ENCODE measurements at regions not wholly inside any gene's neighbourhood (a gene's known extent, or its start where the extent isn't known, plus 50 kb on each side); places are given as distances from the start of the nearest gene placed in this dataset.

DNA sequence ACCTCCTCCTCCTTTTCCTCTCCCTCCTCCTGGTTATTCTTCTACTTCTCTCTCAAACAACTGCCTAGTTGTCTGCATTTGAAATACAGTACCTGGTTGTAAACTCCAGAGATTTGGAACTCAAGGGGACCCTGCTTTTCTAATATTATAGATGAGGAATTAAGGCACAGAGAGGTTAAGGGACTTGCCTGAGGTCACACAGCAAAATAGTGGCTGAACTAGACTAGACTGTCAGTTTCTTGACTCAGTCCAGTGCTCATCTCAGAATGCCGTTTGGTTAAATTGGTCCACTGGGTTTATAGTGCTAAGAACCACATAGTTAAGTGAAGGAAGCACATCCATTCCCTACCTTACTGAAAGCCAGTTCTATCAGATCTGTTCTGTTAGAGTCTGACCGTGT, 105.9 kb upstream of the VASH1 start:
- H3K36me3 ChIP-seq (replicated peaks; ENCODE audit: insufficient read depth, low read length) = no peaks in the 10 kb centered on the region
- H3K27ac ChIP-seq (ENCODE audit: low read length) = no peak overlapping the region
- no peaks in the 10 kb centered on the region for H3F3A ChIP-seq (ENCODE audit: insufficient read depth, low read length)

DNA sequence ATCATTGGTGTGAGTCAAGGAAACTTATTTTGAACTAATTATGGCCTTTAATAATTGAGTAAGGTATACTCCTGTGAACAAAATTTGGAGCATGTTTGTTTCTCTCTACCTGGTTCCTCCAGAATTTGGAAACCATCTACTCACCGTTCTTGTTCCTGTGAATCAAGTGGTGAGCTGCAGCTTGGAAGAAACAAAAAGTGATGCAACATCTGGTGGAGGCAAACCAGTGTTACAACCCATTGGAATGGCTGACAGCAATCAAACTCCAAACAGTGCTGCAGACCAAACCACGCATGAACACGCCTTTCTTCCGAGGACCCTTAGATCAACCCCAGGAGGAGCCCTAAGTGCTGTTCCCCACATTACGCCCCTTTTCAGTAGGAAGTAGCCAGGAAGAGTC, 104.7 kb upstream of the VASH1 start:
- Histone ChIP-seq H3K9me3 (replicated peaks; ENCODE audit: insufficient read depth, low read length) (no peaks in the 10 kb centered on the region), H3K36me3 (replicated peaks; ENCODE audit: insufficient read depth, low read length) (no peaks in the 10 kb centered on the region), H3K27me3 (replicated peaks; ENCODE audit: insufficient read depth, low read length) (no peaks in the 10 kb centered on the region), H2AFZ (ENCODE audit: low read length) (no peak overlapping the region), H3F3A (ENCODE audit: insufficient read depth, low read length) (no peaks in the 10 kb centered on the region), H3K9ac (ENCODE audit: low read length) (no peak overlapping the region), H3K4me3 (ENCODE audit: low read length) (no peak overlapping the region), H3K27ac (ENCODE audit: low read length) (no peak overlapping the region), H3K79me2 (ENCODE audit: low read length) (no peaks in the 10 kb centered on the region), H3K9me2 (replicated peaks; ENCODE audit: insufficient read depth, low read length) (no peaks in the 10 kb centered on the region), H4K20me1 (ENCODE audit: insufficient read depth, low read length) (no peaks in the 10 kb centered on the region), H3K4me1 (ENCODE audit: low read length) (no peaks in the 10 kb centered on the region), H3K4me2 (ENCODE audit: low read depth, low read length) (no peak overlapping the region)
- DNase-seq = no peak
- TF ChIP-seq EZH2phosphoT487 (IDR thresholded peaks at IDR 0.05; ENCODE audit: low read length) (no peak), EZH2 (optimal IDR thresholded peaks at IDR 0.05; ENCODE audit: low read depth, low read length) (no peak)
- TF ChIP-seq, protein P1, sequence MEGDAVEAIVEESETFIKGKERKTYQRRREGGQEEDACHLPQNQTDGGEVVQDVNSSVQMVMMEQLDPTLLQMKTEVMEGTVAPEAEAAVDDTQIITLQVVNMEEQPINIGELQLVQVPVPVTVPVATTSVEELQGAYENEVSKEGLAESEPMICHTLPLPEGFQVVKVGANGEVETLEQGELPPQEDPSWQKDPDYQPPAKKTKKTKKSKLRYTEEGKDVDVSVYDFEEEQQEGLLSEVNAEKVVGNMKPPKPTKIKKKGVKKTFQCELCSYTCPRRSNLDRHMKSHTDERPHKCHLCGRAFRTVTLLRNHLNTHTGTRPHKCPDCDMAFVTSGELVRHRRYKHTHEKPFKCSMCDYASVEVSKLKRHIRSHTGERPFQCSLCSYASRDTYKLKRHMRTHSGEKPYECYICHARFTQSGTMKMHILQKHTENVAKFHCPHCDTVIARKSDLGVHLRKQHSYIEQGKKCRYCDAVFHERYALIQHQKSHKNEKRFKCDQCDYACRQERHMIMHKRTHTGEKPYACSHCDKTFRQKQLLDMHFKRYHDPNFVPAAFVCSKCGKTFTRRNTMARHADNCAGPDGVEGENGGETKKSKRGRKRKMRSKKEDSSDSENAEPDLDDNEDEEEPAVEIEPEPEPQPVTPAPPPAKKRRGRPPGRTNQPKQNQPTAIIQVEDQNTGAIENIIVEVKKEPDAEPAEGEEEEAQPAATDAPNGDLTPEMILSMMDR (IDR thresholded peaks at IDR 0.05; ENCODE audit: low read length) = no peak

More for the DNA sequence above, 105.9 kb upstream of the VASH1 start:
- H2AFZ ChIP-seq (ENCODE audit: low read length) = no peak overlapping the region
- H4K20me1 ChIP-seq (ENCODE audit: insufficient read depth, low read length) = no peaks in the 10 kb centered on the region
- DNase-seq = no peak
- H3K9ac ChIP-seq (ENCODE audit: low read length) = no peak overlapping the region
- H3K79me2 ChIP-seq (ENCODE audit: low read length) = no peaks in the 10 kb centered on the region
- H3K4me2 ChIP-seq (ENCODE audit: low read depth, low read length) = no peak overlapping the region
- no peaks in the 10 kb centered on the region for H3K4me1 ChIP-seq (ENCODE audit: low read length)
- H3K27me3 ChIP-seq (replicated peaks; ENCODE audit: insufficient read depth, low read length) = no peaks in the 10 kb centered on the region
- H3K9me2 ChIP-seq (replicated peaks; ENCODE audit: insufficient read depth, low read length) = no peaks in the 10 kb centered on the region
- H3K4me3 ChIP-seq (ENCODE audit: low read length) = no peak overlapping the region
- TF ChIP-seq, protein P1 (IDR thresholded peaks at IDR 0.05; ENCODE audit: low read length) = no peak
- TF ChIP-seq EZH2 (optimal IDR thresholded peaks at IDR 0.05; ENCODE audit: low read depth, low read length) (no peak), EZH2phosphoT487 (IDR thresholded peaks at IDR 0.05; ENCODE audit: low read length) (no peak)
- H3K9me3 ChIP-seq (replicated peaks; ENCODE audit: insufficient read depth, low read length) = no peaks in the 10 kb centered on the region

DNA sequence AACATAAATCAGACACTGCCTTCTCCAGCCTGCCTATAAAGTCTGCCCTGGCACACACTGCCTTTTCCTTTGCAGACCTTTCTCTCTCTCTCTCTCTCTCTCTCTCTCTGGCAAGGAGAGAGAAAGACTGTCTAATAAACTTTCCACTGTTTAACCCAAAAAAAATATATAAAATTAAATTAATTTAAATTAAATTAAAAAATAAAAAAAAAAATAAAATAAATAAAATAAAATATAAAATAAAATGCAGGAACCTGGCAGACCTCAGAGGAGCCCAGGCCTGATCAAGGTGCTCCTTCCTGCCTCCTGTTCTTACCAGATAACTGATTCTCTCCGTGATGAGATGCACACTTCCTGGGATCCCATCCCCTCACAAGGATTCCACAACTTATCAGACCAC, 103.9 kb upstream of the VASH1 start:
- H3K4me3 ChIP-seq (ENCODE audit: low read length) = no peak overlapping the region
- no peak for DNase-seq
- no peaks in the 10 kb centered on the region for H3K79me2 ChIP-seq (ENCODE audit: low read length)
- H3K9ac ChIP-seq (ENCODE audit: low read length) = no peak overlapping the region
- H3K4me2 ChIP-seq (ENCODE audit: low read depth, low read length) = no peak overlapping the region
- no peaks in the 10 kb centered on the region for H3F3A ChIP-seq (ENCODE audit: insufficient read depth, low read length)
- H3K4me1 ChIP-seq (ENCODE audit: low read length) = no peaks in the 10 kb centered on the region
- no peak overlapping the region for H3K27ac ChIP-seq (ENCODE audit: low read length)
- TF ChIP-seq, protein P1 (IDR thresholded peaks at IDR 0.05; ENCODE audit: low read length) = no peak
- TF ChIP-seq EZH2 (optimal IDR thresholded peaks at IDR 0.05; ENCODE audit: low read depth, low read length) (no peak), EZH2phosphoT487 (IDR thresholded peaks at IDR 0.05; ENCODE audit: low read length) (no peak)
- no peaks in the 10 kb centered on the region for H3K9me2 ChIP-seq (replicated peaks; ENCODE audit: insufficient read depth, low read length)
- no peaks in the 10 kb centered on the region for H4K20me1 ChIP-seq (ENCODE audit: insufficient read depth, low read length)
- H3K27me3 ChIP-seq (replicated peaks; ENCODE audit: insufficient read depth, low read length) = no peaks in the 10 kb centered on the region
- H2AFZ ChIP-seq (ENCODE audit: low read length) = no peak overlapping the region
- H3K36me3 ChIP-seq (replicated peaks; ENCODE audit: insufficient read depth, low read length) = no peaks in the 10 kb centered on the region
- H3K9me3 ChIP-seq (replicated peaks; ENCODE audit: insufficient read depth, low read length) = no peaks in the 10 kb centered on the region

Data from MM.1S (cell line).